Chondrocyte (in vitro differentiated cells): ENCODE measurements at regions not wholly inside any gene's neighbourhood (a gene's known extent, or its start where the extent isn't known, plus 50 kb on each side); places are given as distances from the start of the nearest gene placed in this dataset.
A peak's percentile ranks its signal among the peaks of the same experiment; 100 is the strongest.

Experiments used
- DNase-seq: peaks from one replicate; pipeline ENCODE4 v3.0.0; 2021; ENCODE audit warnings: mixed read lengths, low spot score
- H3K27ac Mint-ChIP-seq: one replicate; pipeline ENCODE4 v1.8.0; 2021; ENCODE audit warnings: mild to moderate bottlenecking, moderate library complexity, mixed read lengths; ENCODE audit not compliant: unreplicated experiment
- H3K27me3 Mint-ChIP-seq: 2 replicates; pipeline ENCODE4 v1.8.0; 2021; ENCODE audit warnings: low read depth, mixed read lengths
- H3K36me3 Mint-ChIP-seq: 2 replicates; pipeline ENCODE4 v1.8.0; 2021; ENCODE audit warnings: low read depth, mixed read lengths
- H3K4me1 Mint-ChIP-seq: 2 replicates; pipeline ENCODE4 v1.8.0; 2021; ENCODE audit warnings: low read depth, mild to moderate bottlenecking, mixed read lengths
- H3K4me3 Mint-ChIP-seq: one replicate; pipeline ENCODE4 v1.8.0; 2021; ENCODE audit warnings: mild to moderate bottlenecking, moderate library complexity, mixed read lengths; ENCODE audit not compliant: unreplicated experiment
- H3K9me3 Mint-ChIP-seq: 2 replicates; pipeline ENCODE4 v1.8.0; 2021; ENCODE audit warnings: low read depth, mixed read lengths
- CTCF ChIP-seq: fragments of 200-600 bp; sonication (generic); IDR thresholded peaks from 2 replicates; pipeline ENCODE4 v1.5.0; 2021; ENCODE audit warnings: antibody characterized with exemption, mild to moderate bottlenecking, moderate library complexity

- Mint-ChIP-seq H3K36me3 (no peaks in the 10 kb centered on the region), H3K4me3 (no peak overlapping the region), H3K4me1 (no peaks in the 10 kb centered on the region), H3K9me3 (no peaks in the 10 kb centered on the region), H3K27ac (no peak overlapping the region), H3K27me3 (peaks cover 30% of the 10 kb centered on the region)
- DNase-seq: no peak
- no peak for TF ChIP-seq CTCF
These were observed 142.5 kb downstream of the IL20RB start for GRCh38 chr3:137100326-137100725.

GRCh38 chr3:137103739-137104138 lies 146.0 kb downstream of the IL20RB start:
- Mint-ChIP-seq H3K27ac (no peak overlapping the region), H3K9me3 (no peaks in the 10 kb centered on the region), H3K4me1 (no peaks in the 10 kb centered on the region), H3K27me3 (peaks cover 35% of the 10 kb centered on the region), H3K36me3 (no peaks in the 10 kb centered on the region), H3K4me3 (no peak overlapping the region)
- no peak for DNase-seq
- TF ChIP-seq CTCF: no peak

- no peaks in the 10 kb centered on the region for H3K4me1 Mint-ChIP-seq
- H3K4me3 Mint-ChIP-seq: no peak overlapping the region
- no peaks in the 10 kb centered on the region for H3K36me3 Mint-ChIP-seq
- peaks cover 31% of the 10 kb centered on the region for H3K27me3 Mint-ChIP-seq
- DNase-seq: no peak
- no peak overlapping the region for H3K27ac Mint-ChIP-seq
- TF ChIP-seq CTCF: peak; percentile 88
- H3K9me3 Mint-ChIP-seq: no peaks in the 10 kb centered on the region
These were observed 147.6 kb downstream of the IL20RB start for GRCh38 chr3:137105277-137105977.

GRCh38 chr3:137106612-137107240 lies 148.9 kb downstream of the IL20RB start:
- H3K9me3 Mint-ChIP-seq: no peaks in the 10 kb centered on the region
- DNase-seq: no peak
- no peak overlapping the region for H3K4me3 Mint-ChIP-seq
- H3K36me3 Mint-ChIP-seq: no peaks in the 10 kb centered on the region
- TF ChIP-seq CTCF: no peak
- H3K4me1 Mint-ChIP-seq: no peaks in the 10 kb centered on the region
- H3K27ac Mint-ChIP-seq: no peak overlapping the region
- H3K27me3 Mint-ChIP-seq: peaks cover 27% of the 10 kb centered on the region

GRCh38 chr3:137108699-137109440 lies 151.1 kb downstream of the IL20RB start:
- Mint-ChIP-seq H3K27ac (no peak overlapping the region), H3K4me3 (no peak overlapping the region), H3K36me3 (no peaks in the 10 kb centered on the region), H3K4me1 (no peaks in the 10 kb centered on the region), H3K9me3 (no peaks in the 10 kb centered on the region), H3K27me3 (peaks cover 23% of the 10 kb centered on the region)
- no peak for TF ChIP-seq CTCF
- DNase-seq: no peak
